ENCODE measurements at regions not wholly inside any gene's neighbourhood (a gene's known extent, or its start where the extent isn't known, plus 50 kb on each side); places are given as distances from the start of the nearest gene placed in this dataset.

DNA sequence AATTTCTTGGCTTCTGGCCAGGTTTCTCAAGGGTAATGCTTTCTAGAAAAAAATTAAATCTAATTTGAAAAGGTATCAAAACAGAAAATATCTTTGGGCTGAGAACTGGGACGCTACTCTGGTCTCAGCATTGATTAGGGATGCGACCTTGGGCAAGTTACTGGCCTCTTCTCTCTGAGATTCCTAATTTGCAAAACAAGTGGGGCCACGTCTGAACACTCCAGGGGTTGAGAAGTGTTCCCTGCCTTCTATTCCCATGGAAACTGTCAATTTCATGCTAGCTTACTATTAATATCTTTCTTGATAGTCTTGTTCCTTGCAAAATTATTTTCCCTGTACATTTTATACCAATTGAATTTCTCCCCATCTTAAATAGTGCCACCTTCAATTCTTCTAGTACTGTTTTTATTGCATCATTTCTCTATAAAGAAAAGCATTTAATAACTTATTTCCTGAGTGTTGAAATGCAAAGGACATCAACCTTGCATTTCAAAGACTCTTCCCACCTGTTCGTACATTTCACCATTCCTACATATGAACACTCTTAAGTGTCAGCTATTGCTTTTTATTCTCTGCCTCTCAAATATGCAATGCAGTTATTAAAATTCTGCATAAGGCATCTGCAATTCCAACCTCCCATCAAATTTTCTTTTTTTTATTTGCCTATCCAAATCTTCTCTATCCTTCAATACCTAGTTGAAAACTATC is 118.3 kb upstream of the DSEL start:
- Histone ChIP-seq H2BK15ac (ENCODE audit: low read length) (no peak overlapping the region), H3K27me3 (replicated peaks in 1 of 4; ENCODE audit: control insufficient read depth in 3 of 4, extremely low read depth in 1 of 4, insufficient read depth in 3 of 4, low read length in 3 of 4) (no peaks in the 10 kb centered on the region), H2BK12ac (ENCODE audit: low read depth, low read length) (no peak overlapping the region), H3K27ac (ENCODE audit: low read depth, low read length) (no peak overlapping the region), H3K4ac (replicated peaks; ENCODE audit: insufficient read length, low read depth, low read length) (no peak overlapping the region), H3K4me1 (replicated peaks in 1 of 4; ENCODE audit: control insufficient read depth in 3 of 4, insufficient read depth in 4 of 4, low read length in 3 of 4) (peaks cover 4 to 21% (median 8%) of the 10 kb centered on the region in 4 experiments), H3K9me3 (ENCODE audit: insufficient read depth in 2 of 2, low read depth in 1 of 2, low read length in 1 of 2) (no peaks in the 10 kb centered on the region), H3K4me3 (ENCODE audit: extremely low read depth in 1 of 4, insufficient read depth in 2 of 4, low read depth in 3 of 4, low read length in 4 of 4) (peak overlapping the region in 1 of 4 experiments; percentile 36; a peak in 2 of 8 replicates), H3K36me3 (ENCODE audit: control insufficient read depth in 2 of 4, insufficient read depth in 4 of 4, low read length in 3 of 4) (no peaks in the 10 kb centered on the region), H2BK120ac (replicated peaks; ENCODE audit: low read depth, low read length) (no peak overlapping the region), H2AK5ac (ENCODE audit: low read depth, low read length) (no peak overlapping the region), H4K20me1 (replicated peaks in 1 of 2; ENCODE audit: control insufficient read depth in 1 of 2, insufficient read depth in 2 of 2, low read length in 2 of 2) (no peaks in the 10 kb centered on the region), H2BK20ac (ENCODE audit: low read length) (no peak overlapping the region), H3K56ac (replicated peaks; ENCODE audit: insufficient read length, low read depth, low read length) (no peak overlapping the region), H3K18ac (ENCODE audit: extremely low read depth, low read length) (no peak overlapping the region), H3K23ac (ENCODE audit: insufficient read length) (no peak overlapping the region), H3K79me2 (ENCODE audit: control insufficient read depth in 1 of 2, insufficient read depth in 2 of 2, low read length in 2 of 2) (no peaks in the 10 kb centered on the region), H3K23me2 (ENCODE audit: low read depth, low read length) (no peaks in the 10 kb centered on the region), H3K14ac (ENCODE audit: insufficient read length) (no peak overlapping the region), H3K4me2 (ENCODE audit: insufficient read depth in 1 of 2, low read depth in 2 of 2, low read length in 2 of 2) (peak overlapping the region; percentile 45 to 52; a peak in 3 of 4 replicates), H4K91ac (replicated peaks; ENCODE audit: insufficient read length, low read length) (no peak overlapping the region), H2BK5ac (ENCODE audit: low read depth, low read length) (peak overlapping the region; percentile 38; the same call in 1 of the 2 replicates), H4K8ac (ENCODE audit: extremely low read depth, insufficient read depth, low read length) (no peak overlapping the region), H4K5ac (ENCODE audit: insufficient read length, low read depth, low read length) (no peak overlapping the region), H3K9ac (replicated peaks in 1 of 4; ENCODE audit: extremely low read depth in 1 of 4, low read depth in 3 of 4, low read length in 3 of 4) (no peak overlapping the region), H2AFZ (ENCODE audit: low read length) (no peak overlapping the region), H3K79me1 (ENCODE audit: low read depth, low read length) (no peaks in the 10 kb centered on the region)
- FAIRE-seq (peak; percentile 80), DNase-seq (ENCODE audit: low read depth in 1 of 2, low spot score in 2 of 2) (no peak)
- CTCF ChIA-PET (ENCODE audit: partially characterized antibody): no interaction called here
- POLR2A ChIA-PET (ENCODE audit: partially characterized antibody): no interaction called here
- WGBS, 2 experiments (ENCODE audit: extremely low coverage in 1 of 2, insufficient coverage in 1 of 2, insufficient read length in 1 of 2, insufficient replicate concordance in 2 of 2, low coverage in 1 of 2, low lambda C conversion rate in 2 of 2, missing lambda C conversion rate in 1 of 2): 1% methylated on average over 4 of the region's 4 CpGs; no CpG with 5 or more reads in 1 of the 2 experiments
- TF ChIP-seq SP1 (IDR thresholded peaks at IDR 0.05; ENCODE audit: low read depth, low read length): 0 out of 2 replicates have a peak, but pooled peaks have one; percentile 3
- TF ChIP-seq MAFK (IDR thresholded peaks at IDR 0.05; ENCODE audit: low read depth, low read length): no peak
- peak; percentile 34; the same call in 1 of the 2 replicates for TF ChIP-seq CEBPB (IDR thresholded peaks at IDR 0.05; ENCODE audit: low read depth, low read length)
- TF ChIP-seq CREB1 (IDR thresholded peaks at IDR 0.05): no peak
- TF ChIP-seq TCF12 (IDR thresholded peaks at IDR 0.05; ENCODE audit: low read depth, low read length): 0 out of 2 replicates have a peak, but pooled peaks have one; percentile 54
- TF ChIP-seq BRCA1 (IDR thresholded peaks at IDR 0.05; ENCODE audit: low read depth, low read length): no peak
